ENCODE measurements at regions not wholly inside any gene's neighbourhood (a gene's known extent, or its start where the extent isn't known, plus 50 kb on each side); places are given as distances from the start of the nearest gene placed in this dataset.

DNA sequence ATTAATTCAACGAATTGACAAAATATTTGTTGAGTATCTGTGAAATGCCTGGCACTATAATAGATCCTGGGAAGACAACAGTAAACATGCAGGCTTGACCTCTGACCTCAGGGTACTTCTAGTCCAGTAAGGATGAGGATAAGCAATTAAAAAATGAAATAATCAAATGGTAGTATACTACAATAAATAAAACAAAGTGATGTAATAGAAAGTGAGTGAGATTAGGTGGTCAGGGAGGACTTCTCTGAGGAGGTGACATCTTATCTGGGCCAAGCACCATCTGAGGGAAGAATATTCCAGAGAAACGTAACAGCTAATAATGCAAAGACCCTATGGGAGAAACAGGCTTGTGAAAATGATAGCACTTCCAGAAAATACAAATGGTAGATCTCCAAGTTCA, 50.1 kb upstream of the RHOBTB1 start:
- no peak for TF ChIP-seq EZH2 (IDR thresholded peaks at IDR 0.05; ENCODE audit: low read length, missing control alignments)
- TF ChIP-seq, protein P1, sequence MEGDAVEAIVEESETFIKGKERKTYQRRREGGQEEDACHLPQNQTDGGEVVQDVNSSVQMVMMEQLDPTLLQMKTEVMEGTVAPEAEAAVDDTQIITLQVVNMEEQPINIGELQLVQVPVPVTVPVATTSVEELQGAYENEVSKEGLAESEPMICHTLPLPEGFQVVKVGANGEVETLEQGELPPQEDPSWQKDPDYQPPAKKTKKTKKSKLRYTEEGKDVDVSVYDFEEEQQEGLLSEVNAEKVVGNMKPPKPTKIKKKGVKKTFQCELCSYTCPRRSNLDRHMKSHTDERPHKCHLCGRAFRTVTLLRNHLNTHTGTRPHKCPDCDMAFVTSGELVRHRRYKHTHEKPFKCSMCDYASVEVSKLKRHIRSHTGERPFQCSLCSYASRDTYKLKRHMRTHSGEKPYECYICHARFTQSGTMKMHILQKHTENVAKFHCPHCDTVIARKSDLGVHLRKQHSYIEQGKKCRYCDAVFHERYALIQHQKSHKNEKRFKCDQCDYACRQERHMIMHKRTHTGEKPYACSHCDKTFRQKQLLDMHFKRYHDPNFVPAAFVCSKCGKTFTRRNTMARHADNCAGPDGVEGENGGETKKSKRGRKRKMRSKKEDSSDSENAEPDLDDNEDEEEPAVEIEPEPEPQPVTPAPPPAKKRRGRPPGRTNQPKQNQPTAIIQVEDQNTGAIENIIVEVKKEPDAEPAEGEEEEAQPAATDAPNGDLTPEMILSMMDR (conservative IDR thresholded peaks at IDR 0.05 in 1 of 2, IDR thresholded peaks at IDR 0.05 in 1 of 2; ENCODE audit: low read depth in 1 of 2, low read length in 2 of 2) = no peak

Data from fibroblast of lung (primary cell).